Karpas-422 (cell line): ENCODE measurements at regions not wholly inside any gene's neighbourhood (a gene's known extent, or its start where the extent isn't known, plus 50 kb on each side); places are given as distances from the start of the nearest gene placed in this dataset.

Experiments
- DNase-seq: peaks from one replicate; pipeline ENCODE4 v3.0.0-alpha.2; 2015
- H2AFZ ChIP-seq: fragments of 200-600 bp; sonication (generic); 2 replicates; pipeline ENCODE4 v1.6.1; 2014; ENCODE audit warnings: antibody characterized with exemption, low read length, mixed read lengths
- H3K27ac ChIP-seq: fragments of 200-600 bp; sonication (generic); 2 replicates; pipeline ENCODE4 v1.5.1; 2014; ENCODE audit warnings: mild to moderate bottlenecking, low read length, moderate library complexity
- H3K27me3 ChIP-seq: fragments of 200-600 bp; sonication (generic); 2 replicates; pipeline ENCODE4 v1.6.1; 2014; ENCODE audit warnings: low read length, mixed read lengths
- H3K36me3 ChIP-seq: fragments of 200-600 bp; sonication (generic); 2 replicates; pipeline ENCODE4 v1.6.1; 2014; ENCODE audit warnings: low read length, mixed read lengths; ENCODE audit not compliant: insufficient read depth
- H3K4me1 ChIP-seq: fragments of 200-600 bp; sonication (generic); 2 replicates; pipeline ENCODE4 v1.6.1; 2014; ENCODE audit warnings: mild to moderate bottlenecking, low read length, mixed read lengths
- H3K4me2 ChIP-seq: fragments of 200-600 bp; sonication (generic); 2 replicates; pipeline ENCODE4 v1.6.1; 2014; ENCODE audit warnings: low read length, low read depth, mild to moderate bottlenecking; ENCODE audit not compliant: poor library complexity, severe bottlenecking
- H3K4me3 ChIP-seq: fragments of 200-600 bp; sonication (generic); 2 replicates; pipeline ENCODE4 v1.5.1; 2014; ENCODE audit warnings: mild to moderate bottlenecking, antibody characterized with exemption, low read length, mixed read lengths
- H3K79me2 ChIP-seq: fragments of 200-600 bp; sonication (generic); 2 replicates; pipeline ENCODE4 v1.6.1; 2014; ENCODE audit warnings: mild to moderate bottlenecking, low read length, mixed read lengths
- H3K9ac ChIP-seq: fragments of 200-600 bp; sonication (generic); 2 replicates; pipeline ENCODE4 v1.6.0; 2014; ENCODE audit warnings: low read length
- H3K9me2 ChIP-seq: fragments of 200-600 bp; sonication (generic), shearing (Covaris generic); replicated peaks from 2 replicates; pipeline ENCODE4 v1.6.0; 2014; ENCODE audit warnings: mild to moderate bottlenecking, low read length, moderate library complexity; ENCODE audit not compliant: insufficient read depth
- H3K9me3 ChIP-seq: fragments of 300-700, 200-600 bp; sonication (generic); 2 replicates; pipeline ENCODE4 v1.6.1; 2014; ENCODE audit warnings: low read length, mixed read lengths
- H4K20me1 ChIP-seq: fragments of 200-600 bp; sonication (generic); 2 replicates; pipeline ENCODE4 v1.6.1; 2014; ENCODE audit warnings: mild to moderate bottlenecking, antibody characterized with exemption, low read length, low read depth; ENCODE audit not compliant: insufficient read depth

- Histone ChIP-seq H3K36me3 (no peaks in the 10 kb centered on the region), H3K4me2 (no peak overlapping the region), H3K9me2 (no peaks in the 10 kb centered on the region), H3K4me3 (no peak overlapping the region), H3K27me3 (no peaks in the 10 kb centered on the region), H4K20me1 (no peaks in the 10 kb centered on the region), H3K9ac (no peak overlapping the region), H3K27ac (no peak overlapping the region), H2AFZ (no peak overlapping the region), H3K9me3 (no peaks in the 10 kb centered on the region), H3K4me1 (no peaks in the 10 kb centered on the region), H3K79me2 (no peaks in the 10 kb centered on the region)
- DNase-seq: no peak
Measured at GRCh38 chr2:38156436-38156835, 80.5 kb upstream of the CYP1B1 start.

DNA sequence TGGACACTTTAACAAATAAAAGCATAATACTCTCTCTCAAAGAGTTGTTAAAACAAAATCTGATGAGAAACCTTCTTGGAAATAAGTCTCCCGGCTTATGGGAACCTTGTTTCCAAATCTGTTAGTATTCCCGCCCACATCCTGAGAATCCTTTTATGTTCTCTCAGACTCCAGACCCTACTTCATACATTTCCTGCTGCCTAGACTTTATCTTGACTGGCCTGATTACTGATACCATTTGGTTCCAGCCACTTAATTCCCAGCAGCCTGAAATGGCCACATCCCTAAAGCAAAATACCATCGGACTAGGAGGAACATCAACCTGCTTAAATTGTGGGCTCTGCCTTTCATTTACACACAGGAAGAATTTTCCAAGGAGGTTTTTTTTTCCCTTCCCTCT is 79.1 kb upstream of the CYP1B1 start:
- DNase-seq: no peak
- no peaks in the 10 kb centered on the region for H3K9me2 ChIP-seq
- no peaks in the 10 kb centered on the region for H3K9me3 ChIP-seq
- no peaks in the 10 kb centered on the region for H4K20me1 ChIP-seq
- H3K4me1 ChIP-seq: no peaks in the 10 kb centered on the region
- H3K4me2 ChIP-seq: no peak overlapping the region
- H3K9ac ChIP-seq: no peak overlapping the region
- H2AFZ ChIP-seq: no peak overlapping the region
- H3K4me3 ChIP-seq: no peak overlapping the region
- no peak overlapping the region for H3K27ac ChIP-seq
- H3K27me3 ChIP-seq: no peaks in the 10 kb centered on the region
- no peaks in the 10 kb centered on the region for H3K79me2 ChIP-seq
- no peaks in the 10 kb centered on the region for H3K36me3 ChIP-seq

- no peaks in the 10 kb centered on the region for H3K36me3 ChIP-seq
- H3K9me2 ChIP-seq: no peaks in the 10 kb centered on the region
- H2AFZ ChIP-seq: no peak overlapping the region
- H3K4me2 ChIP-seq: no peak overlapping the region
- DNase-seq: no peak
- H3K27me3 ChIP-seq: no peaks in the 10 kb centered on the region
- no peaks in the 10 kb centered on the region for H3K9me3 ChIP-seq
- no peaks in the 10 kb centered on the region for H3K4me1 ChIP-seq
- no peak overlapping the region for H3K4me3 ChIP-seq
- H4K20me1 ChIP-seq: no peaks in the 10 kb centered on the region
- H3K9ac ChIP-seq: no peak overlapping the region
- H3K79me2 ChIP-seq: no peaks in the 10 kb centered on the region
- no peak overlapping the region for H3K27ac ChIP-seq
Measured at GRCh38 chr2:38154395-38154794, 78.4 kb upstream of the CYP1B1 start.

DNA sequence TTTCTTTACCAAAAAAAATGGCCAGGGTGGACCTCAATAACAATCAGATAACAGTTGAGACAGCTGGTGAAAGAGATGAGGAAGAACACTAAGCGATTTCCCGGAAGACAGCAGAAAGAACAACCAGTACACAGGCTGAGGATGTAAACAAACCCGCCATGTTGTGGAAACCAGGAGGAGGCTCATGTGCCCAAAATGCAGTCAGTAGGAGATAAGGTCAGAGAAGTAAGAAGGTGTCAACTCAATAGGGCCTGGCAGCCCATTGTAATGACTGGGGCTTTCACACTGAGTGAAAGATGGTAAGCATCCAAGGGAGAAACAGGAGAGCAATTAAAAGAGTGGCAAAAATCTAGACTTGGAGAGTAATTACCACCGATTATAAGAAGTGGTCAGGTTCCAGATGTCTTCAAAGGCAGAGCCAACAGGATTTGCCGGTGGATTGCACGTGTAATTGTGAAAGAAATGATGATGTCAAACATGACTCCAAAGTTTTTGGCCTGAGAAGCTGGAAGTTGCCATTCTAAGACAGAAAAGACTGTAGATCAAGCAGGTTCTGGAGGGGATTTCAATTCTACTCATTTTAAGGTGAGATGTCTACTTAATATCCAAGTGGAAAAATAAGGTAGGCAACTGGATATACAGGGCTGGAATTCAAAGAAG is 77.7 kb upstream of the CYP1B1 start:
- H3K9me2 ChIP-seq: no peaks in the 10 kb centered on the region
- H3K4me1 ChIP-seq: no peaks in the 10 kb centered on the region
- H3K79me2 ChIP-seq: no peaks in the 10 kb centered on the region

GRCh38 chr2:38152913-38153312 is 77.0 kb upstream of the CYP1B1 start:
- Histone ChIP-seq H4K20me1 (no peaks in the 10 kb centered on the region), H3K36me3 (no peaks in the 10 kb centered on the region), H3K4me3 (no peak overlapping the region), H3K27ac (no peak overlapping the region), H3K4me2 (no peak overlapping the region), H3K9me2 (no peaks in the 10 kb centered on the region), H3K9me3 (no peaks in the 10 kb centered on the region), H3K27me3 (no peaks in the 10 kb centered on the region), H3K79me2 (no peaks in the 10 kb centered on the region), H3K9ac (no peak overlapping the region), H3K4me1 (no peaks in the 10 kb centered on the region), H2AFZ (no peak overlapping the region)
- no peak for DNase-seq

More for the DNA sequence above, 77.7 kb upstream of the CYP1B1 start:
- Histone ChIP-seq H3K9ac (no peak overlapping the region), H3K27ac (no peak overlapping the region), H3K4me3 (no peak overlapping the region), H4K20me1 (no peaks in the 10 kb centered on the region), H3K36me3 (no peaks in the 10 kb centered on the region), H2AFZ (no peak overlapping the region), H3K27me3 (no peaks in the 10 kb centered on the region), H3K9me3 (no peaks in the 10 kb centered on the region), H3K4me2 (no peak overlapping the region)
- DNase-seq: no peak

GRCh38 chr2:38152035-38152434 is 76.1 kb upstream of the CYP1B1 start:
- Histone ChIP-seq H2AFZ (no peak overlapping the region), H4K20me1 (no peaks in the 10 kb centered on the region)
- DNase-seq: no peak

DNA sequence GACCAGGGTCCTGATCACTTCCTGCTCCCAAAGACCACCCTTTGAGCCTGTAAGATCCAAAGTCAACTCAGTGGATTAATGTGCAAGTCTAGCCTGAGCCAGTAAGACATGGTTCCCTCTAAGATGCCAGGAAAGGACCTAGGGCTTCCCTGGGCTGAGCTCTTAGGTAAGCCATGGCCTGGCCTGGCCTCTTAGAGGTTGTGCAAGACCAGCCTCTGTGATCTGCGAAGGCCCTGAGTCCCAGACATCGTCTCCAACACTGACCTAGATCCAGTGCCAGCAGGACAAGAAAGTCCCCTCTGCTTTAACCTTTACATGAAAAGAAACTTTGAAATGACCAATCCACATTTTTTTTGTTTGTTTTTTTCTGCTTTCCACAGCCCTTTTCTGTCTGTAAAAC is 73.6 kb upstream of the CYP1B1 start:
- DNase-seq: no peak
- Histone ChIP-seq H3K4me2 (no peak overlapping the region), H3K9me2 (no peaks in the 10 kb centered on the region), H3K9me3 (no peaks in the 10 kb centered on the region), H3K9ac (no peak overlapping the region), H3K36me3 (no peaks in the 10 kb centered on the region), H3K27me3 (no peaks in the 10 kb centered on the region), H2AFZ (no peak overlapping the region), H3K4me3 (no peak overlapping the region), H3K4me1 (no peaks in the 10 kb centered on the region), H3K79me2 (no peaks in the 10 kb centered on the region), H4K20me1 (no peaks in the 10 kb centered on the region), H3K27ac (no peak overlapping the region)

More at GRCh38 chr2:38152035-38152434, 76.1 kb upstream of the CYP1B1 start:
- no peak overlapping the region for H3K27ac ChIP-seq
- H3K4me2 ChIP-seq: no peak overlapping the region
- no peak overlapping the region for H3K4me3 ChIP-seq
- H3K79me2 ChIP-seq: no peaks in the 10 kb centered on the region
- no peaks in the 10 kb centered on the region for H3K4me1 ChIP-seq
- H3K27me3 ChIP-seq: no peaks in the 10 kb centered on the region
- no peaks in the 10 kb centered on the region for H3K9me2 ChIP-seq
- H3K36me3 ChIP-seq: no peaks in the 10 kb centered on the region
- H3K9me3 ChIP-seq: no peaks in the 10 kb centered on the region
- H3K9ac ChIP-seq: no peak overlapping the region

- Histone ChIP-seq H3K27me3 (no peaks in the 10 kb centered on the region), H3K79me2 (no peaks in the 10 kb centered on the region), H3K4me1 (no peaks in the 10 kb centered on the region), H3K9me3 (no peaks in the 10 kb centered on the region), H3K9me2 (no peaks in the 10 kb centered on the region), H3K9ac (no peak overlapping the region), H3K27ac (no peak overlapping the region), H4K20me1 (no peaks in the 10 kb centered on the region), H2AFZ (no peak overlapping the region), H3K4me3 (no peak overlapping the region), H3K36me3 (no peaks in the 10 kb centered on the region), H3K4me2 (no peak overlapping the region)
- no peak for DNase-seq
Measured at GRCh38 chr2:38148501-38148900, 72.5 kb upstream of the CYP1B1 start.
